ENCODE measurements at regions not wholly inside any gene's neighbourhood (a gene's known extent, or its start where the extent isn't known, plus 50 kb on each side); places are given as distances from the start of the nearest gene placed in this dataset.
"Not testable (repeated sequence)": the region's sequence is repeated elsewhere in the genome, so short reads cannot be mapped to it uniquely, and the experiment has no call there.

- H3K9ac ChIP-seq (ENCODE audit: low read length); H3K4me1 ChIP-seq (ENCODE audit: insufficient read depth, low read length); POLR2A ChIA-PET (ENCODE audit: unreplicated experiment); H3K79me2 ChIP-seq (ENCODE audit: low read length); H2AFZ ChIP-seq (ENCODE audit: low read length); H3K27me3 ChIP-seq (ENCODE audit: low read length); H3K4me3 ChIP-seq (ENCODE audit: low read length); H3K27ac ChIP-seq (ENCODE audit: low read length); DNase-seq; H3F3A ChIP-seq (ENCODE audit: low read length, unreplicated experiment); H3K36me3 ChIP-seq (ENCODE audit: low read depth, low read length); CTCF ChIA-PET; BruUV-seq (replicated peaks); ATAC-seq; H3K4me2 ChIP-seq (ENCODE audit: low read length); H4K20me1 ChIP-seq (ENCODE audit: low read length); intact Hi-C loops (cut with micrococcal nuclease); H3K9me3 ChIP-seq (ENCODE audit: low read length); H3K9me2 ChIP-seq (replicated peaks; ENCODE audit: low read length): not testable (repeated sequence)
Observed at GRCh38 chr10:61036148-61036547, 92.2 kb upstream of the RHOBTB1 start.

DNA sequence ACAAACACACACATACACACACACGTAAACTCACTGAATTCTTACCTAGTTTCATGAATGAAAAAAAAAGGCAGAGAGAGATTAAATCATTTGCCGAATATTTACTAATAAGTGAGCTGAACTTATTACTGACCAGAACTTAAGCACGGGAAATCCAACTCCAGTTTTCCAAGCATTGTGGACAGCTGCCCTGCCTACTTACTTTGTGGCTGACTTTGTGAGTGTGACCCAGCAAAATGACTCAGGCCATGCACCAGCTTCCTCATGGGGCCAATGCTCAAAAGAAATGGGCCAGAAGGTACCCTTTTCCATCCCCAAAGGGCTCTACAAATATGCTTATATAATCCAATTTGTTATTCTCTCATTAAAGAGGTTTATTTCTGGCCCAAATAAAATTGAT is 87.4 kb upstream of the RHOBTB1 start:
- Histone ChIP-seq H3K9ac (ENCODE audit: low read length) (no peak overlapping the region), H3K9me3 (ENCODE audit: low read length) (no peaks in the 10 kb centered on the region), H3K4me3 (ENCODE audit: low read length) (no peak overlapping the region), H2AFZ (ENCODE audit: low read length) (no peak overlapping the region), H3K27me3 (ENCODE audit: low read length) (no peaks in the 10 kb centered on the region), H3K9me2 (replicated peaks; ENCODE audit: low read length) (0 out of 2 replicates have a peak, but pooled peaks cover 7% of the 10 kb centered on the region), H3K4me2 (ENCODE audit: low read length) (no peak overlapping the region), H3K4me1 (ENCODE audit: insufficient read depth, low read length) (peaks cover 13% of the 10 kb centered on the region), H4K20me1 (ENCODE audit: low read length) (no peaks in the 10 kb centered on the region), H3K36me3 (ENCODE audit: low read depth, low read length) (no peaks in the 10 kb centered on the region), H3K79me2 (ENCODE audit: low read length) (no peaks in the 10 kb centered on the region), H3K27ac (ENCODE audit: low read length) (no peak overlapping the region), H3F3A (ENCODE audit: low read length, unreplicated experiment) (no peaks in the 10 kb centered on the region)
- intact Hi-C loops (cut with micrococcal nuclease) = no loop called here
- TF ChIP-seq EZH2 (IDR thresholded peaks at IDR 0.05; ENCODE audit: low read length, unreplicated experiment) (no peak), CTCF (conservative IDR thresholded peaks at IDR 0.05; ENCODE audit: low read depth, low read length) (no peak), EZH2phosphoT487 (IDR thresholded peaks at IDR 0.05; ENCODE audit: borderline replicate concordance, low read length) (no peak)
- no peak for DNase-seq
- BruUV-seq (replicated peaks) = no TSS peak
- ATAC-seq = no peak
- POLR2A ChIA-PET (ENCODE audit: unreplicated experiment) = no interaction called here
- CTCF ChIA-PET = no interaction called here

GRCh38 chr10:61029411-61029810 is 85.4 kb upstream of the RHOBTB1 start:
- Histone ChIP-seq H3K36me3 (ENCODE audit: low read depth, low read length) (no peaks in the 10 kb centered on the region), H3K9me2 (replicated peaks; ENCODE audit: low read length) (0 out of 2 replicates have a peak, but pooled peaks cover 7% of the 10 kb centered on the region), H3K4me3 (ENCODE audit: low read length) (no peak overlapping the region), H3K4me1 (ENCODE audit: insufficient read depth, low read length) (peaks cover 13% of the 10 kb centered on the region), H3K4me2 (ENCODE audit: low read length) (no peak overlapping the region), H3K27ac (ENCODE audit: low read length) (no peak overlapping the region), H3K9me3 (ENCODE audit: low read length) (no peaks in the 10 kb centered on the region), H4K20me1 (ENCODE audit: low read length) (no peaks in the 10 kb centered on the region), H3K27me3 (ENCODE audit: low read length) (no peaks in the 10 kb centered on the region), H3K9ac (ENCODE audit: low read length) (no peak overlapping the region), H3K79me2 (ENCODE audit: low read length) (no peaks in the 10 kb centered on the region), H2AFZ (ENCODE audit: low read length) (no peak overlapping the region), H3F3A (ENCODE audit: low read length, unreplicated experiment) (no peaks in the 10 kb centered on the region)
- CTCF ChIA-PET = no interaction called here
- DNase-seq (peak; percentile 76), ATAC-seq (peak; percentile 87)
- intact Hi-C loops (cut with micrococcal nuclease) = loop anchor here (1.0 kb wide), 1 partner anchor 13 kb away; no protein-coding TSS in a partner anchor
- BruUV-seq (replicated peaks) = no TSS peak
- no peak for TF ChIP-seq EZH2 (IDR thresholded peaks at IDR 0.05; ENCODE audit: low read length, unreplicated experiment)
- TF ChIP-seq CTCF (conservative IDR thresholded peaks at IDR 0.05; ENCODE audit: low read depth, low read length) = no peak
- TF ChIP-seq EZH2phosphoT487 (IDR thresholded peaks at IDR 0.05; ENCODE audit: borderline replicate concordance, low read length) = no peak
- POLR2A ChIA-PET (ENCODE audit: unreplicated experiment) = interaction anchor here (0.6 kb wide), 1 partner anchor 11 kb away, joined by 4 read pairs; no protein-coding TSS in a partner anchor
